Activated T-helper 2 cell treated with anti-CD3 and anti-CD28 coated beads, Interferon-gamma antibody, Interleukin-2, Interleukin-4, amounts not matched to agents 10 μg/mL and 5 μg/mL and 100 μg/mL, durations not matched to agents 14 hours and 24 hours and 36 hours (primary cell): ENCODE measurements at regions not wholly inside any gene's neighbourhood (a gene's known extent, or its start where the extent isn't known, plus 50 kb on each side); places are given as distances from the start of the nearest gene placed in this dataset.
"Not testable (repeated sequence)": the region's sequence is repeated elsewhere in the genome, so short reads cannot be mapped to it uniquely, and the experiment has no call there.

ENCODE experiments used
- DNase-seq: peaks from one replicate; pipeline ENCODE4 v3.0.0; 2021; ENCODE audit warnings: low spot score
- H3K27ac Mint-ChIP-seq: one replicate; pipeline ENCODE4 v1.8.0; 2021; ENCODE audit warnings: mixed read lengths
- H3K27me3 Mint-ChIP-seq: one replicate; pipeline ENCODE4 v1.8.0; 2021; ENCODE audit warnings: low read depth, mixed read lengths
- H3K36me3 Mint-ChIP-seq: one replicate; pipeline ENCODE4 v1.8.0; 2021; ENCODE audit warnings: low read depth, mixed read lengths
- H3K4me1 Mint-ChIP-seq: one replicate; pipeline ENCODE4 v1.8.0; 2021; ENCODE audit warnings: low read depth, mixed read lengths
- H3K4me3 Mint-ChIP-seq: one replicate; pipeline ENCODE4 v1.8.0; 2021; ENCODE audit warnings: low read depth, mild to moderate bottlenecking, moderate library complexity, mixed read lengths
- H3K9me3 Mint-ChIP-seq: one replicate; pipeline ENCODE4 v1.8.0; 2021; ENCODE audit warnings: mixed read lengths
- intact Hi-C: fragments of 100-400 bp; cut with micrococcal nuclease; formaldehyde crosslinking; loops from one replicate; pipeline ENCODE4 v1.15.1; 2023

- Mint-ChIP-seq H3K9me3 (peaks cover 5% of the 10 kb centered on the region), H3K4me3 (no peak overlapping the region), H3K36me3 (no peaks in the 10 kb centered on the region), H3K4me1 (no peaks in the 10 kb centered on the region), H3K27ac (no peak overlapping the region), H3K27me3 (no peaks in the 10 kb centered on the region)
- intact Hi-C loops, result no loop called here
- DNase-seq, result no peak
Measured at GRCh38 chr2:228611171-228611570, 429.7 kb upstream of the SPHKAP start.

DNA sequence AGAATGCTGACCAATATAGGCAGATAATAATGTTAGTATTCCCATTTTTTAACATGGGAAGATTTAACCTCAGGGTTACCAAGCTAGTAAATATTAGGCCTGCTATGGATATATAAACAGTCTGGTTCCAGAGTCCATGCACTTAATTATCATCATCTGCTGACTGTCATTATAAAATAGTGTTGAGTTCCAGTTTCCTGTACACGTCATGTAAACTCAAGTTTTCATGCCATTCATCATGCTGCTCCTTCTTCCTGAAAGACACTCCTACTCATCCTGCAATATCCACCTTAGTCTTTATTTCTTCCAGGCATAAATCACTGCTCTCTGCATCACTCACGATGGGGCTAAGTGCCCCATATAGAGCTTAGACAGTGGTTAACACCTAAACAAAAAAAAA, 420.8 kb upstream of the SPHKAP start:
- Mint-ChIP-seq H3K27ac (no peak overlapping the region), H3K4me3 (no peak overlapping the region), H3K27me3 (no peaks in the 10 kb centered on the region), H3K9me3 (no peaks in the 10 kb centered on the region), H3K4me1 (no peaks in the 10 kb centered on the region), H3K36me3 (no peaks in the 10 kb centered on the region)
- intact Hi-C loops, result no loop called here
- DNase-seq, result no peak

GRCh38 chr2:228600265-228600664, 418.8 kb upstream of the SPHKAP start:
- no peak overlapping the region for H3K27ac Mint-ChIP-seq

DNA sequence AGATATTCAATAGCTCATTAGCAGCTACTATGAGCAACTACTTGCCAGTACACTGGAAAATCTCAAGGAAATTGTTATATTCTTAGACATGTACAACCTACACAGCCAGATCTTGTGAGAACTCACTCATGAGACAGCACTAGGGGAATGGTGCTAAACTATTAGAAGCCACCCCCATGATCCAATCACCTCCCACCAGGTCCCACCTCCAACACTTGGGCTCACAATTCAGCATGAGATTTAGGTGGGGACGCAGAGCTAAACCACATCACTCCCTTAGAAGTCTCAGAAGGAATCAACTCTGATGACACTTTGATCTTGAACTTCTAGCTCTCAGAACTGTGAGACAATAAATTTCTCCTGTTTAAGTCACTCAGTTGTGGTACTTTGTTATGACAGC, 418.3 kb upstream of the SPHKAP start:
- no peaks in the 10 kb centered on the region for H3K4me1 Mint-ChIP-seq
- no peaks in the 10 kb centered on the region for H3K36me3 Mint-ChIP-seq
- no peak for DNase-seq
- H3K27ac Mint-ChIP-seq, result no peak overlapping the region
- intact Hi-C loops, result no loop called here
- H3K9me3 Mint-ChIP-seq, result no peaks in the 10 kb centered on the region
- no peaks in the 10 kb centered on the region for H3K27me3 Mint-ChIP-seq
- no peak overlapping the region for H3K4me3 Mint-ChIP-seq

More at GRCh38 chr2:228600265-228600664, 418.8 kb upstream of the SPHKAP start:
- Mint-ChIP-seq H3K9me3 (no peaks in the 10 kb centered on the region), H3K27me3 (no peaks in the 10 kb centered on the region), H3K4me3 (no peak overlapping the region), H3K4me1 (no peaks in the 10 kb centered on the region), H3K36me3 (no peaks in the 10 kb centered on the region)
- intact Hi-C loops, result no loop called here
- DNase-seq, result no peak

DNA sequence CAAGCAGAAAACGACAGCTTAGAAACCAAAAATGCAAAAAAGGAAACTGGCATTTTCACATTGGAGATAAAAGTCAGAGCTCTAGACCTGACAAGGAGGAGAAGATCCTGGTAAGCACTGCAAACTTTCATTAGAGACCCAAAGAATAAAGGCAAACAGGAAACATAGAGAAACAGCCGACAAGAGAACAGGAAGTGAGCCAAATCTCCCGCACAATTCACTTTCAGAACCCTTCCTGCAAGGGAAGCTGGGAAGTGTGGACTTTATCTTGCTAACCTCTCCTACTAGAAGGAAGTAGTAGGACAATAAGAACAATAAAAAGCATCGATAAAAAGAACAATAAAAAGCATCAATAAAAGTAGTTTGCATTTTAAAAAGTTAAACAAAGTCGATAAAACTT, 417.8 kb upstream of the SPHKAP start:
- no peak overlapping the region for H3K27ac Mint-ChIP-seq
- H3K4me3 Mint-ChIP-seq, result no peak overlapping the region
- intact Hi-C loops, result no loop called here
- H3K36me3 Mint-ChIP-seq, result no peaks in the 10 kb centered on the region
- no peak for DNase-seq
- no peaks in the 10 kb centered on the region for H3K9me3 Mint-ChIP-seq
- H3K4me1 Mint-ChIP-seq, result no peaks in the 10 kb centered on the region
- H3K27me3 Mint-ChIP-seq, result no peaks in the 10 kb centered on the region

GRCh38 chr2:228597032-228597431, 415.5 kb upstream of the SPHKAP start:
- Mint-ChIP-seq H3K9me3 (no peaks in the 10 kb centered on the region), H3K27ac (no peak overlapping the region), H3K4me1 (no peaks in the 10 kb centered on the region), H3K4me3 (no peak overlapping the region), H3K27me3 (no peaks in the 10 kb centered on the region), H3K36me3 (no peaks in the 10 kb centered on the region)
- DNase-seq, result no peak
- intact Hi-C loops, result no loop called here

DNA sequence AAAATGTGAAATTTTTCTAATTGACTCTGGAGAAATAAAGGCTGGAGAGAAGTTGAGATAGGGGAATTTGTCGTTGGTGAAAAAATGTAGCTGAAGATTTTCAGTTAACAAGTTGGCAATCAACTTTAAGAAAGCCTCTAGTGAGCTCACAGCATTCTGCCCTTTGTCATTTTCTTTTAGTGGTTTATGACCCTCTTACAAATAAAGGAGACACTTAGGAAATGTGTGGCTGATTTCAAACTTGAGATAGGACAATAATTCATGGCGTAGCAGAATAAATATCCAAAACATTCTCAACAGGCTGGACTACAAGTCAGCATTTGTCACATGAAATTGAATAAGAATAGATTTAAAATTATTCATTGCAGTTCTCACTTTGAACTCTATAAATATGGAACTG, 412.5 kb upstream of the SPHKAP start:
- Mint-ChIP-seq H3K4me3 (no peak overlapping the region), H3K27ac (no peak overlapping the region), H3K9me3 (peaks cover 11% of the 10 kb centered on the region), H3K4me1 (no peaks in the 10 kb centered on the region), H3K36me3 (no peaks in the 10 kb centered on the region), H3K27me3 (no peaks in the 10 kb centered on the region)
- intact Hi-C loops, result no loop called here
- no peak for DNase-seq

- Mint-ChIP-seq H3K4me1 (no peaks in the 10 kb centered on the region), H3K4me3 (no peak overlapping the region), H3K27me3 (no peaks in the 10 kb centered on the region), H3K27ac (no peak overlapping the region), H3K9me3 (peaks cover 18% of the 10 kb centered on the region), H3K36me3 (no peaks in the 10 kb centered on the region)
- intact Hi-C loops, result no loop called here
- DNase-seq, result no peak
Measured at GRCh38 chr2:228592925-228593324, 411.4 kb upstream of the SPHKAP start.

DNA sequence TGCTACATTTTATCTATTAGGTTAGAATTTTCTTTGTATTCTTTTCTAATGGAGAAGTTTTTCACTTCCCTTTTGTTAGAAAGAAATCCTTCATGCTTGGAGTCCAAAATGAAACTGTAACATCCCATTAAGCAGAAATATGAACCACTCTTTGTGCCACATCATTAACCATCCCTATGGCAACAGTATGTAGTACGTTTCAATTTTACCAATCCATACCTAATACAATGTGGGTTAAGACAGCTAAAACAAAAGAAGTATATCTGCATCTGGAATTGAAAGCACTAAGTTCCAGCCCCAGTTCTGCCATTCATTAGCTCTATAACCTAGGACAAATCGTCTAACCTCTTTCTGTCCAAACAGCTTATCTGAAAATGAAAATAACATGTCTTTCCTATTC, 409.2 kb upstream of the SPHKAP start:
- Mint-ChIP-seq H3K4me3 (no peak overlapping the region), H3K4me1 (no peaks in the 10 kb centered on the region), H3K36me3 (no peaks in the 10 kb centered on the region), H3K9me3 (peaks cover 22% of the 10 kb centered on the region), H3K27ac (no peak overlapping the region), H3K27me3 (no peaks in the 10 kb centered on the region)
- no peak for DNase-seq
- intact Hi-C loops, result no loop called here

- DNase-seq, result no peak
- Mint-ChIP-seq H3K27me3 (no peaks in the 10 kb centered on the region), H3K27ac (no peak overlapping the region), H3K36me3 (no peaks in the 10 kb centered on the region), H3K4me1 (no peaks in the 10 kb centered on the region), H3K4me3 (no peak overlapping the region), H3K9me3 (peaks cover 27% of the 10 kb centered on the region)
- intact Hi-C loops, result no loop called here
Measured at GRCh38 chr2:228589115-228589514, 407.6 kb upstream of the SPHKAP start.

- Mint-ChIP-seq H3K9me3 (peaks cover 15% of the 10 kb centered on the region), H3K27ac (no peak overlapping the region), H3K36me3 (no peaks in the 10 kb centered on the region), H3K4me3 (no peak overlapping the region), H3K4me1 (no peaks in the 10 kb centered on the region), H3K27me3 (no peaks in the 10 kb centered on the region)
- DNase-seq, result no peak
- intact Hi-C loops, result no loop called here
Measured at GRCh38 chr2:228581731-228582130, 400.2 kb upstream of the SPHKAP start.

DNA sequence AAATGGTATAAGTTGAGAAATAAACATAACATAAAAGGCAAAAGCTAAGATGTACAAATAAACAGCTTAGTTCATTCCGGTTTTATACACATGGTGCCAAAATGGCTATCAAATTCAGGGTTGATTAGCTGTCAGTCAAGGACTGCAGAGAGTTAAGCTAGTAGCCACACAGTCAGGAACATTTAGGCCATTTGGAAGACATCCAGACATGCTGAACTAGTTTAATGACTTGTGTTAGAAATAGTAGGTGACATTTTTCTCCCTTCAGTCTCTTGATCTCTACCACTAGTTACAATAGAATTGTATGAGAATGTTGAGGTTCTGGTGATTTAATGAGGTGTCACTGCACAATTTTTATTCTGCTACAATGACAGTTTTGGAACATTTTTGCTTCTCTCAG, 394.4 kb upstream of the SPHKAP start:
- DNase-seq, result no peak
- H3K4me1 Mint-ChIP-seq, result no peaks in the 10 kb centered on the region
- H3K27me3 Mint-ChIP-seq, result no peaks in the 10 kb centered on the region
- peaks cover 5% of the 10 kb centered on the region for H3K9me3 Mint-ChIP-seq
- H3K4me3 Mint-ChIP-seq, result no peak overlapping the region
- no peak overlapping the region for H3K27ac Mint-ChIP-seq
- H3K36me3 Mint-ChIP-seq, result no peaks in the 10 kb centered on the region
- intact Hi-C loops, result no loop called here

DNA sequence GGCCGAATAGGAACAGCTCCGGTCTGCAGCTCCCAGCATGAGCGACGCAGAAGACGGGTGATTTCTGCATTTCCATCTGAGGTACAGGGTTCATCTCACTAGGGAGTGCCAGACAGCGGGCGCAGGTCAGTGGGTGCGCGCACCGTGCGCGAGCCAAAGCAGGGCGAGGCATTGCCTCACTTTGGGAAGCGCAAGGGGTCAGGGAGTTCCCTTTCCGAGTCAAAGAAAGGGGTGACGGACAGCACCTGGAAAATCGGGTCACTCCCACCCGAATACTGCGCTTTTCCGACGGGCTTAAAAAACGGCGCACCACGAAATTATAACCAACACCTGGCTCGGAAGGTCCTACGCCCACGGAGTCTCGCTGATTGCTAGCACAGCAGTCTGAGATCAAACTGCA, 386.8 kb upstream of the SPHKAP start:
- DNase-seq, H3K4me3 Mint-ChIP-seq, H3K27ac Mint-ChIP-seq, intact Hi-C loops, H3K4me1 Mint-ChIP-seq, H3K36me3 Mint-ChIP-seq, H3K27me3 Mint-ChIP-seq: not testable (repeated sequence)
- peaks cover 12% of the 10 kb centered on the region for H3K9me3 Mint-ChIP-seq

DNA sequence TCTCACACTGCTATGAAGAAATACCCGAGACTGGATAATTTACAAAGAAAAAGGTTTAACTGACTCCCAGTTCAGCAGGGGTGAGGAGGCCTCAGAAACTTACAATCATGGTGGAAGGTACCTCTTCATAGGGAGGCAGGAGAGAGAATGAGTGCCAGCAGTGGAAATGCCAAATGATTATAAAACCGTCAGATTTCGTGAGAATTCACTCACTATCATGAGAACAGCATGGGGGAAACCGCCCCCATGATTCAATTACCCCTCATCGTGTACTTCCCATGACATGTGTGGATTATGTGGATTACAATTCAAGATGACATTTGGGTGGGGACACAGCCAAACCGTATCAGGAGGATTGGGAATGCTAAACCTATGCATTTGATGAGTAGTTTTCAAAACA, 380.3 kb upstream of the SPHKAP start:
- Mint-ChIP-seq H3K36me3 (no peaks in the 10 kb centered on the region), H3K27me3 (no peaks in the 10 kb centered on the region), H3K4me1 (no peaks in the 10 kb centered on the region), H3K9me3 (peaks cover 5% of the 10 kb centered on the region), H3K27ac (no peak overlapping the region), H3K4me3 (no peak overlapping the region)
- DNase-seq, result no peak
- intact Hi-C loops, result no loop called here
